ENCODE measurements at regions not wholly inside any gene's neighbourhood (a gene's known extent, or its start where the extent isn't known, plus 50 kb on each side); places are given as distances from the start of the nearest gene placed in this dataset.

- Histone ChIP-seq H3K4me3 (ENCODE audit: low read depth, low read length) (no peak overlapping the region), H3K27me3 (ENCODE audit: control insufficient read depth, insufficient read depth, low read length) (peaks cover 62% of the 10 kb centered on the region), H3K9me3 (ENCODE audit: control insufficient read depth, insufficient read depth, low read length) (no peaks in the 10 kb centered on the region; the same call in 1 of the 2 replicates), H3K27ac (ENCODE audit: low read depth, low read length) (no peak overlapping the region)
- DNase-seq (ENCODE audit: low read depth, low spot score): no peak
- ChIA-PET POLR2A (no interaction called here), CTCF (no interaction called here)
- no peak for TF ChIP-seq CTCF (IDR thresholded peaks at IDR 0.05; ENCODE audit: low read depth, low read length)
Measured at GRCh38 chr17:36661047-36661666, 59.8 kb downstream of the MRM1 start.

- no peak overlapping the region for H3K4me3 ChIP-seq (ENCODE audit: low read depth, low read length)
- DNase-seq (ENCODE audit: low read depth, low spot score): no peak
- peaks cover 58% of the 10 kb centered on the region for H3K27me3 ChIP-seq (ENCODE audit: control insufficient read depth, insufficient read depth, low read length)
- H3K9me3 ChIP-seq (ENCODE audit: control insufficient read depth, insufficient read depth, low read length): no peaks in the 10 kb centered on the region; the same call in 1 of the 2 replicates
- H3K27ac ChIP-seq (ENCODE audit: low read depth, low read length): no peak overlapping the region
- ChIA-PET CTCF (no interaction called here), POLR2A (no interaction called here)
- TF ChIP-seq CTCF (IDR thresholded peaks at IDR 0.05; ENCODE audit: low read depth, low read length): no peak
Measured at GRCh38 chr17:36661688-36662087, 60.3 kb downstream of the MRM1 start.

- DNase-seq (ENCODE audit: low read depth, low spot score): no peak
- Histone ChIP-seq H3K4me3 (ENCODE audit: low read depth, low read length) (no peak overlapping the region), H3K27me3 (ENCODE audit: control insufficient read depth, insufficient read depth, low read length) (peaks cover 26% of the 10 kb centered on the region), H3K9me3 (ENCODE audit: control insufficient read depth, insufficient read depth, low read length) (no peaks in the 10 kb centered on the region), H3K27ac (ENCODE audit: low read depth, low read length) (no peak overlapping the region)
- TF ChIP-seq CTCF (IDR thresholded peaks at IDR 0.05; ENCODE audit: low read depth, low read length): no peak
- CTCF ChIA-PET: no interaction called here
- POLR2A ChIA-PET: no interaction called here
Measured at GRCh38 chr17:36665417-36665816, 64.0 kb downstream of the MRM1 start.

GRCh38 chr17:36667922-36668321, 66.5 kb downstream of the MRM1 start:
- CTCF ChIA-PET: no interaction called here
- DNase-seq (ENCODE audit: low read depth, low spot score): no peak
- Histone ChIP-seq H3K4me3 (ENCODE audit: low read depth, low read length) (no peak overlapping the region), H3K9me3 (ENCODE audit: control insufficient read depth, insufficient read depth, low read length) (no peaks in the 10 kb centered on the region), H3K27ac (ENCODE audit: low read depth, low read length) (no peak overlapping the region), H3K27me3 (ENCODE audit: control insufficient read depth, insufficient read depth, low read length) (peaks cover 16% of the 10 kb centered on the region)
- TF ChIP-seq CTCF (IDR thresholded peaks at IDR 0.05; ENCODE audit: low read depth, low read length): no peak
- POLR2A ChIA-PET: no interaction called here

GRCh38 chr17:36668824-36669223, 67.4 kb downstream of the MRM1 start:
- Histone ChIP-seq H3K4me3 (ENCODE audit: low read depth, low read length) (no peak overlapping the region), H3K27me3 (ENCODE audit: control insufficient read depth, insufficient read depth, low read length) (peaks cover 16% of the 10 kb centered on the region), H3K27ac (ENCODE audit: low read depth, low read length) (no peak overlapping the region), H3K9me3 (ENCODE audit: control insufficient read depth, insufficient read depth, low read length) (no peaks in the 10 kb centered on the region)
- ChIA-PET CTCF (no interaction called here), POLR2A (no interaction called here)
- no peak for TF ChIP-seq CTCF (IDR thresholded peaks at IDR 0.05; ENCODE audit: low read depth, low read length)
- DNase-seq (ENCODE audit: low read depth, low spot score): no peak

All from AG04450 (cell line).